H9 (cell line): ENCODE measurements at regions not wholly inside any gene's neighbourhood (a gene's known extent, or its start where the extent isn't known, plus 50 kb on each side); places are given as distances from the start of the nearest gene placed in this dataset.

ENCODE experiments used
- DNase-seq: peaks from one replicate; pipeline ENCODE4 v3.0.0-alpha.2; 2017
- H2AFZ ChIP-seq: one replicate; pipeline ENCODE4 v1.6.1; 2013; ENCODE audit warnings: mild to moderate bottlenecking, low read length, control low read depth, moderate library complexity
- H2AK5ac ChIP-seq: 2 replicates; pipeline ENCODE4 v1.6.1; 2013; ENCODE audit warnings: low read length, control low read depth, mixed read lengths; ENCODE audit not compliant: insufficient read length
- H2BK120ac ChIP-seq: one replicate; pipeline ENCODE4 v1.6.1; 2013; ENCODE audit warnings: low read depth, mild to moderate bottlenecking, low read length, control low read depth, inconsistent platforms; ENCODE audit not compliant: poor library complexity, severe bottlenecking
- H2BK12ac ChIP-seq: 2 replicates; pipeline ENCODE4 v1.6.1; 2013; ENCODE audit warnings: low read length, control low read depth, mixed read lengths, low read depth; ENCODE audit not compliant: insufficient read length
- H2BK15ac ChIP-seq: 2 replicates; pipeline ENCODE4 v1.6.1; 2013; ENCODE audit warnings: low read depth, low read length, control low read depth
- H2BK20ac ChIP-seq: one replicate; pipeline ENCODE4 v1.6.1; 2013; ENCODE audit warnings: low read depth, mild to moderate bottlenecking, low read length, control low read depth, inconsistent platforms; ENCODE audit not compliant: poor library complexity, severe bottlenecking
- H2BK5ac ChIP-seq: 2 replicates; pipeline ENCODE4 v1.6.1; 2013; ENCODE audit warnings: low read length, control low read depth, mixed read lengths; ENCODE audit not compliant: insufficient read length
- H3K14ac ChIP-seq: 2 replicates; pipeline ENCODE4 v1.6.1; 2013; ENCODE audit warnings: low read length, control low read depth; ENCODE audit not compliant: insufficient read depth
- H3K18ac ChIP-seq: 2 replicates; pipeline ENCODE4 v1.6.1; 2013; ENCODE audit warnings: low read depth, mild to moderate bottlenecking, mixed read lengths, low read length, control low read depth; ENCODE audit not compliant: insufficient read length
- H3K23ac ChIP-seq: 2 replicates; pipeline ENCODE4 v1.6.1; 2013; ENCODE audit warnings: low read length, control low read depth, mixed read lengths, low read depth; ENCODE audit not compliant: insufficient read length
- H3K23me2 ChIP-seq: 2 replicates; pipeline ENCODE4 v1.6.1; 2013; ENCODE audit warnings: low read depth, mild to moderate bottlenecking, mixed read lengths, low read length, control low read depth; ENCODE audit not compliant: insufficient read length, poor library complexity, severe bottlenecking
- H3K27ac ChIP-seq: 2 replicates; pipeline ENCODE4 v1.5.1; 2013; ENCODE audit warnings: low read length, control low read depth, mixed read lengths, low read depth; ENCODE audit not compliant: insufficient read length
- H3K27me3 ChIP-seq: 2 replicates; pipeline ENCODE4 v1.6.1; 2013; ENCODE audit warnings: low read length, control low read depth, inconsistent platforms; ENCODE audit not compliant: insufficient read depth
- H3K4ac ChIP-seq: 2 replicates; pipeline ENCODE4 v1.6.1; 2013; ENCODE audit warnings: low read depth, mild to moderate bottlenecking, control low read depth, inconsistent platforms, low read length, moderate library complexity
- H3K4me1 ChIP-seq: 2 replicates; pipeline ENCODE4 v1.6.1; 2013; ENCODE audit warnings: low read length, control low read depth, inconsistent platforms; ENCODE audit not compliant: insufficient read depth
- H3K4me2 ChIP-seq: 2 replicates; pipeline ENCODE4 v1.6.1; 2013; ENCODE audit warnings: low read length, control low read depth, mixed read lengths; ENCODE audit not compliant: insufficient read length, insufficient read depth
- H3K56ac ChIP-seq: 2 replicates; pipeline ENCODE4 v1.6.1; 2013; ENCODE audit warnings: low read depth, mild to moderate bottlenecking, mixed read lengths, low read length, control low read depth; ENCODE audit not compliant: insufficient read length
- H3K79me1 ChIP-seq: 2 replicates; pipeline ENCODE4 v1.6.1; 2013; ENCODE audit warnings: low read depth, mild to moderate bottlenecking, moderate library complexity, low read length, control low read depth, inconsistent platforms; ENCODE audit not compliant: insufficient read depth, poor library complexity, severe bottlenecking
- H3K79me2 ChIP-seq: 2 replicates; pipeline ENCODE4 v1.6.1; 2013; ENCODE audit warnings: low read length, control low read depth, inconsistent platforms; ENCODE audit not compliant: insufficient read depth
- H3K9ac ChIP-seq: 2 replicates; pipeline ENCODE4 v1.6.1; 2013; ENCODE audit warnings: low read length, control low read depth, mixed read lengths; ENCODE audit not compliant: insufficient read length; ENCODE audit errors: extremely low read depth
- H3K9me3 ChIP-seq: one replicate; pipeline ENCODE4 v1.6.1; 2013; ENCODE audit warnings: low read depth, low read length, inconsistent platforms; ENCODE audit not compliant: control insufficient read depth
- H3T11ph ChIP-seq: one replicate; pipeline ENCODE4 v1.6.1; 2013; ENCODE audit warnings: mild to moderate bottlenecking, low read length, control low read depth, inconsistent platforms
- H4K20me1 ChIP-seq: one replicate; pipeline ENCODE4 v1.6.1; 2013; ENCODE audit not compliant: control insufficient read depth, insufficient read length, insufficient read depth
- H4K5ac ChIP-seq: 2 replicates; pipeline ENCODE4 v1.6.1; 2013; ENCODE audit warnings: low read depth, mild to moderate bottlenecking, mixed read lengths, low read length, control low read depth; ENCODE audit not compliant: insufficient read length
- H4K8ac ChIP-seq: replicated peaks from 2 replicates; pipeline ENCODE4 v1.6.1; 2013; ENCODE audit warnings: low read length, control low read depth, mixed read lengths, low read depth; ENCODE audit not compliant: insufficient read length
- H4K91ac ChIP-seq: 2 replicates; pipeline ENCODE4 v1.6.1; 2013; ENCODE audit warnings: low read depth, mild to moderate bottlenecking, moderate library complexity, mixed read lengths, low read length, control low read depth; ENCODE audit not compliant: insufficient read length
- H3K27ac Mint-ChIP-seq, 3 experiments: 2 replicates in 2 of 3; 3 replicates in 1 of 3; pipeline ENCODE4 v1.8.0; 2020 to 2021; ENCODE audit warnings: mixed read lengths in 3 of 3, mild to moderate bottlenecking in 1 of 3, moderate library complexity in 1 of 3
- H3K27me3 Mint-ChIP-seq: 2 replicates; pipeline ENCODE4 v1.8.0; 2021; ENCODE audit warnings: low read depth, mild to moderate bottlenecking, moderate library complexity, mixed read lengths
- H3K36me3 Mint-ChIP-seq, 3 experiments: 2 replicates in 2 of 3; 3 replicates in 1 of 3; pipeline ENCODE4 v1.8.0; 2020 to 2021; ENCODE audit warnings: low read depth in 3 of 3, mixed read lengths in 3 of 3; ENCODE audit not compliant: insufficient read depth in 1 of 3
- H3K4me1 Mint-ChIP-seq, 2 experiments: 2 replicates each; pipeline ENCODE4 v1.8.0; 2020; ENCODE audit warnings: mixed read lengths in 2 of 2
- H3K4me3 Mint-ChIP-seq, 2 experiments: 2 replicates in 1 of 2; 3 replicates in 1 of 2; pipeline ENCODE4 v1.8.0; 2020 to 2021; ENCODE audit warnings: mild to moderate bottlenecking in 2 of 2, mixed read lengths in 2 of 2, moderate library complexity in 1 of 2
- H3K9me3 Mint-ChIP-seq, 2 experiments: 2 replicates in 1 of 2; 3 replicates in 1 of 2; pipeline ENCODE4 v1.8.0; 2020; ENCODE audit warnings: mild to moderate bottlenecking in 2 of 2, mixed read lengths in 2 of 2, moderate library complexity in 1 of 2
- CTCF ChIP-seq: fragments of 200-600 bp; sonication (generic); conservative IDR thresholded peaks from 3 replicates; pipeline ENCODE4 v1.8.0; 2021; ENCODE audit warnings: antibody characterized with exemption, mild to moderate bottlenecking

- no peak overlapping the region for H4K91ac ChIP-seq
- no peak overlapping the region for H3K56ac ChIP-seq
- no peak overlapping the region for H3K14ac ChIP-seq
- no peak overlapping the region for H3K4ac ChIP-seq
- no peak overlapping the region for H2BK120ac ChIP-seq
- H3K4me2 ChIP-seq = no peak overlapping the region
- no peaks in the 10 kb centered on the region for H3K4me1 ChIP-seq
- no peak overlapping the region for H3K18ac ChIP-seq
- no peak overlapping the region for H3K27ac ChIP-seq
- no peak overlapping the region for H3K23ac ChIP-seq
- H2BK20ac ChIP-seq = no peak overlapping the region
- H3K23me2 ChIP-seq = no peaks in the 10 kb centered on the region
- H4K5ac ChIP-seq = no peak overlapping the region
- Mint-ChIP-seq H3K9me3 (peaks cover 5 to 9% of the 10 kb centered on the region in 2 experiments), H3K36me3 (peaks cover 0 to 6% (median 4%) of the 10 kb centered on the region in 3 experiments), H3K27ac (no peak overlapping the region), H3K4me1 (no peaks in the 10 kb centered on the region), H3K27me3 (no peaks in the 10 kb centered on the region), H3K4me3 (no peak overlapping the region)
- H3K9me3 ChIP-seq = no peaks in the 10 kb centered on the region
- H4K20me1 ChIP-seq = no peaks in the 10 kb centered on the region
- no peak for DNase-seq
- H2AK5ac ChIP-seq = no peak overlapping the region
- no peaks in the 10 kb centered on the region for H3K27me3 ChIP-seq
- H2BK15ac ChIP-seq = no peak overlapping the region
- H2BK5ac ChIP-seq = no peak overlapping the region
- no peak overlapping the region for H2AFZ ChIP-seq
- no peak overlapping the region for H3T11ph ChIP-seq
- no peak overlapping the region for H4K8ac ChIP-seq
- H3K9ac ChIP-seq = no peak overlapping the region
- no peaks in the 10 kb centered on the region for H3K79me2 ChIP-seq
- no peak for TF ChIP-seq CTCF
- no peak overlapping the region for H2BK12ac ChIP-seq
- no peaks in the 10 kb centered on the region for H3K79me1 ChIP-seq
Measured at GRCh38 chr21:19713313-19713712, 1284.9 kb upstream of the NCAM2 start.
